ENCODE measurements at regions not wholly inside any gene's neighbourhood (a gene's known extent, or its start where the extent isn't known, plus 50 kb on each side); places are given as distances from the start of the nearest gene placed in this dataset.

DNA sequence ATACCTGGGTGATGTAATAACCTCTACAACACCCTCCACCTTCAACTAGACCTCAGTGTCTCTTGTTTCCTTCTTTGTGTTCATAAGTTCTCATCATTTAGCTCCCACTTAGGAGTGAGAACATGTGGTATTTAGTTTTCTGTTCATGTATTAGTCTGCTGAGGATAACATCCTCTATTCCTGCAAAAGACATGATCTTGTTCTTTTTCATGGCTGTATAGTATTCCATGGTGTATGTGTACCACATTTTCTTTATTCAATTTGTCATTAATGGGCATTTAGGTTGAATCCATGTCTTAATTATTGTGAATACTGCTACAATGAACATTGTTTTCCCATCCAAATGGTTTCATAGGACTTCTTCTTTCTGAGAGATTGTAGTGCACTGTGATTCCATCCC, 135.7 kb downstream of the MBL2 start (continued):
- TF ChIP-seq, protein P1, sequence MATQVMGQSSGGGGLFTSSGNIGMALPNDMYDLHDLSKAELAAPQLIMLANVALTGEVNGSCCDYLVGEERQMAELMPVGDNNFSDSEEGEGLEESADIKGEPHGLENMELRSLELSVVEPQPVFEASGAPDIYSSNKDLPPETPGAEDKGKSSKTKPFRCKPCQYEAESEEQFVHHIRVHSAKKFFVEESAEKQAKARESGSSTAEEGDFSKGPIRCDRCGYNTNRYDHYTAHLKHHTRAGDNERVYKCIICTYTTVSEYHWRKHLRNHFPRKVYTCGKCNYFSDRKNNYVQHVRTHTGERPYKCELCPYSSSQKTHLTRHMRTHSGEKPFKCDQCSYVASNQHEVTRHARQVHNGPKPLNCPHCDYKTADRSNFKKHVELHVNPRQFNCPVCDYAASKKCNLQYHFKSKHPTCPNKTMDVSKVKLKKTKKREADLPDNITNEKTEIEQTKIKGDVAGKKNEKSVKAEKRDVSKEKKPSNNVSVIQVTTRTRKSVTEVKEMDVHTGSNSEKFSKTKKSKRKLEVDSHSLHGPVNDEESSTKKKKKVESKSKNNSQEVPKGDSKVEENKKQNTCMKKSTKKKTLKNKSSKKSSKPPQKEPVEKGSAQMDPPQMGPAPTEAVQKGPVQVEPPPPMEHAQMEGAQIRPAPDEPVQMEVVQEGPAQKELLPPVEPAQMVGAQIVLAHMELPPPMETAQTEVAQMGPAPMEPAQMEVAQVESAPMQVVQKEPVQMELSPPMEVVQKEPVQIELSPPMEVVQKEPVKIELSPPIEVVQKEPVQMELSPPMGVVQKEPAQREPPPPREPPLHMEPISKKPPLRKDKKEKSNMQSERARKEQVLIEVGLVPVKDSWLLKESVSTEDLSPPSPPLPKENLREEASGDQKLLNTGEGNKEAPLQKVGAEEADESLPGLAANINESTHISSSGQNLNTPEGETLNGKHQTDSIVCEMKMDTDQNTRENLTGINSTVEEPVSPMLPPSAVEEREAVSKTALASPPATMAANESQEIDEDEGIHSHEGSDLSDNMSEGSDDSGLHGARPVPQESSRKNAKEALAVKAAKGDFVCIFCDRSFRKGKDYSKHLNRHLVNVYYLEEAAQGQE (IDR thresholded peaks at IDR 0.05; ENCODE audit: low read depth), result no peak
- TF ChIP-seq EZH2phosphoT487 (IDR thresholded peaks at IDR 0.05; ENCODE audit: borderline replicate concordance) (no peak), TCF7L2 (IDR thresholded peaks at IDR 0.05; ENCODE audit: borderline replicate concordance, extremely low read depth, insufficient read depth, insufficient read length) (no peak), SP1 (IDR thresholded peaks at IDR 0.05; ENCODE audit: low read depth) (no peak), RAD21 (IDR thresholded peaks at IDR 0.05; ENCODE audit: low read depth) (no peak), ZFX (IDR thresholded peaks at IDR 0.05) (no peak)
- TF ChIP-seq, protein P2, sequence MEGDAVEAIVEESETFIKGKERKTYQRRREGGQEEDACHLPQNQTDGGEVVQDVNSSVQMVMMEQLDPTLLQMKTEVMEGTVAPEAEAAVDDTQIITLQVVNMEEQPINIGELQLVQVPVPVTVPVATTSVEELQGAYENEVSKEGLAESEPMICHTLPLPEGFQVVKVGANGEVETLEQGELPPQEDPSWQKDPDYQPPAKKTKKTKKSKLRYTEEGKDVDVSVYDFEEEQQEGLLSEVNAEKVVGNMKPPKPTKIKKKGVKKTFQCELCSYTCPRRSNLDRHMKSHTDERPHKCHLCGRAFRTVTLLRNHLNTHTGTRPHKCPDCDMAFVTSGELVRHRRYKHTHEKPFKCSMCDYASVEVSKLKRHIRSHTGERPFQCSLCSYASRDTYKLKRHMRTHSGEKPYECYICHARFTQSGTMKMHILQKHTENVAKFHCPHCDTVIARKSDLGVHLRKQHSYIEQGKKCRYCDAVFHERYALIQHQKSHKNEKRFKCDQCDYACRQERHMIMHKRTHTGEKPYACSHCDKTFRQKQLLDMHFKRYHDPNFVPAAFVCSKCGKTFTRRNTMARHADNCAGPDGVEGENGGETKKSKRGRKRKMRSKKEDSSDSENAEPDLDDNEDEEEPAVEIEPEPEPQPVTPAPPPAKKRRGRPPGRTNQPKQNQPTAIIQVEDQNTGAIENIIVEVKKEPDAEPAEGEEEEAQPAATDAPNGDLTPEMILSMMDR (IDR thresholded peaks at IDR 0.05 in 2 of 3, conservative IDR thresholded peaks at IDR 0.05 in 1 of 3; ENCODE audit: borderline replicate concordance in 1 of 3, insufficient read depth in 1 of 3, low read depth in 2 of 3, low read length in 2 of 3), result no peak
- TF ChIP-seq, protein P3, sequence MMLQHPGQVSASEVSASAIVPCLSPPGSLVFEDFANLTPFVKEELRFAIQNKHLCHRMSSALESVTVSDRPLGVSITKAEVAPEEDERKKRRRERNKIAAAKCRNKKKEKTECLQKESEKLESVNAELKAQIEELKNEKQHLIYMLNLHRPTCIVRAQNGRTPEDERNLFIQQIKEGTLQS (IDR thresholded peaks at IDR 0.05), result no peak

DNA sequence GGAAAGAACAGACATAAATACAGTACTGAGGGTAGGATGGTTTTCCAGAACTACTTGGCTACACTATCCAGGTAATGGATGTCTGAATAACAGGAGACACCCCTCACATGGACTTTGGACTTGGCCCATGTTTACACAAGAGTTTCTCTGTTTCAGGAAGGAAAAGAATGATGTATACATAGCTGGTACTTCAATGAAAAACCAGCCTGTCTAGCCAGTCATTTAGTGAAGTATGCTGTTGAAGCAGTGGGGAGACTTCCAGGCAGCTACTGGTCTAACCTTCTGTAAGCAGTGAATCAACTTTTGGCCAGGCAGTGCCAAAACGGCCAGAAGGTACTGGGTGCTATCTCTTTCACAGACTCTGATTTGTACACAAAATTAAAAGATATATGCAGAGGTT, 135.0 kb downstream of the MBL2 start:
- Histone ChIP-seq H3K4me1 (ENCODE audit: control insufficient read depth in 1 of 2, insufficient read depth in 2 of 2, low read length in 2 of 2) (peaks cover 0 to 6% of the 10 kb centered on the region in 2 experiments; a peak in 1 of 4 replicates), H3K36me3 (ENCODE audit: control insufficient read depth in 1 of 2, insufficient read depth in 2 of 2, low read length in 2 of 2) (no peaks in the 10 kb centered on the region), H3K79me2 (ENCODE audit: insufficient read depth, low read length) (no peaks in the 10 kb centered on the region), H3K9me2 (ENCODE audit: insufficient read depth) (no peaks in the 10 kb centered on the region), H3K4me2 (ENCODE audit: low read length) (no peak overlapping the region), H3K9ac (ENCODE audit: low read length) (no peak overlapping the region), H3K4me3 (replicated peaks in 1 of 2; ENCODE audit: low read depth in 1 of 2, low read length in 2 of 2) (no peak overlapping the region), H3K27ac (ENCODE audit: low read depth, low read length) (no peak overlapping the region), H4K20me1 (ENCODE audit: insufficient read depth) (no peaks in the 10 kb centered on the region), H2AFZ (ENCODE audit: low read depth, low read length, poor library complexity, severe bottlenecking) (no peak overlapping the region), H3K9me3 (ENCODE audit: control insufficient read depth in 1 of 2, insufficient read depth in 1 of 2, low read depth in 1 of 2, low read length in 2 of 2) (no peaks in the 10 kb centered on the region), H3K27me3 (ENCODE audit: insufficient read depth, low read length) (no peaks in the 10 kb centered on the region)
- ChIA-PET CTCF (no interaction called here), RAD21 (ENCODE audit: low non-redundant PET in 1 of 2, low total read pairs in 2 of 2, uncharacterized antibody in 2 of 2, unreplicated experiment in 2 of 2) (no interaction called here), POLR2A (no interaction called here)
- DNase-seq (ENCODE audit: low read depth, low spot score), result no peak
- no peak for ATAC-seq
- no TSS peak for BruUV-seq (replicated peaks)
- intact Hi-C loops (cut with micrococcal nuclease), result no loop called here
- TF ChIP-seq POLR2AphosphoS5 (IDR thresholded peaks at IDR 0.05; ENCODE audit: low read depth, low read length), result no peak
- TF ChIP-seq SP1 (IDR thresholded peaks at IDR 0.05; ENCODE audit: low read depth), result no peak
- TF ChIP-seq, protein P1 (IDR thresholded peaks at IDR 0.05; ENCODE audit: low read depth), result no peak
- no peak for TF ChIP-seq ELF1 (IDR thresholded peaks at IDR 0.05; ENCODE audit: borderline replicate concordance, low read depth)
- TF ChIP-seq CEBPB (IDR thresholded peaks at IDR 0.05; ENCODE audit: low read depth), result no peak
- no peak for TF ChIP-seq POLR2A (IDR thresholded peaks at IDR 0.05; ENCODE audit: borderline replicate concordance, extremely low read depth, insufficient read depth, insufficient read length)
- TF ChIP-seq FOSL1 (IDR thresholded peaks at IDR 0.05; ENCODE audit: low read depth), result no peak
- TF ChIP-seq SRF (IDR thresholded peaks at IDR 0.05; ENCODE audit: low read depth), result no peak
- TF ChIP-seq EZH2 (IDR thresholded peaks at IDR 0.05), result no peak
- TF ChIP-seq TCF7L2 (IDR thresholded peaks at IDR 0.05; ENCODE audit: borderline replicate concordance, extremely low read depth, insufficient read depth, insufficient read length), result no peak
- TF ChIP-seq ZNF274 (IDR thresholded peaks at IDR 0.05; ENCODE audit: low read depth, low read length), result no peak
- TF ChIP-seq, protein P4, sequence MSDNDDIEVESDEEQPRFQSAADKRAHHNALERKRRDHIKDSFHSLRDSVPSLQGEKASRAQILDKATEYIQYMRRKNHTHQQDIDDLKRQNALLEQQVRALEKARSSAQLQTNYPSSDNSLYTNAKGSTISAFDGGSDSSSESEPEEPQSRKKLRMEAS (IDR thresholded peaks at IDR 0.05), result no peak

Measured in HCT116 (cell line).